ENCODE measurements at regions not wholly inside any gene's neighbourhood (a gene's known extent, or its start where the extent isn't known, plus 50 kb on each side); places are given as distances from the start of the nearest gene placed in this dataset.

GRCh38 chr9:23044549-23044948 lies 597.9 kb downstream of the DMRTA1 start:
- TF ChIP-seq POLR2A (IDR thresholded peaks at IDR 0.05) = no peak
- TF ChIP-seq, protein P1, sequence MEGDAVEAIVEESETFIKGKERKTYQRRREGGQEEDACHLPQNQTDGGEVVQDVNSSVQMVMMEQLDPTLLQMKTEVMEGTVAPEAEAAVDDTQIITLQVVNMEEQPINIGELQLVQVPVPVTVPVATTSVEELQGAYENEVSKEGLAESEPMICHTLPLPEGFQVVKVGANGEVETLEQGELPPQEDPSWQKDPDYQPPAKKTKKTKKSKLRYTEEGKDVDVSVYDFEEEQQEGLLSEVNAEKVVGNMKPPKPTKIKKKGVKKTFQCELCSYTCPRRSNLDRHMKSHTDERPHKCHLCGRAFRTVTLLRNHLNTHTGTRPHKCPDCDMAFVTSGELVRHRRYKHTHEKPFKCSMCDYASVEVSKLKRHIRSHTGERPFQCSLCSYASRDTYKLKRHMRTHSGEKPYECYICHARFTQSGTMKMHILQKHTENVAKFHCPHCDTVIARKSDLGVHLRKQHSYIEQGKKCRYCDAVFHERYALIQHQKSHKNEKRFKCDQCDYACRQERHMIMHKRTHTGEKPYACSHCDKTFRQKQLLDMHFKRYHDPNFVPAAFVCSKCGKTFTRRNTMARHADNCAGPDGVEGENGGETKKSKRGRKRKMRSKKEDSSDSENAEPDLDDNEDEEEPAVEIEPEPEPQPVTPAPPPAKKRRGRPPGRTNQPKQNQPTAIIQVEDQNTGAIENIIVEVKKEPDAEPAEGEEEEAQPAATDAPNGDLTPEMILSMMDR (IDR thresholded peaks at IDR 0.05 in 4 of 5, conservative IDR thresholded peaks at IDR 0.05 in 1 of 5) = no peak

Measured in gastrocnemius medialis (tissue), 4 donors.